ENCODE measurements at regions not wholly inside any gene's neighbourhood (a gene's known extent, or its start where the extent isn't known, plus 50 kb on each side); places are given as distances from the start of the nearest gene placed in this dataset.

GRCh38 chr3:18946524-18946923 lies 201.8 kb upstream of the KCNH8 start:
- no peak for TF ChIP-seq CTCF (IDR thresholded peaks at IDR 0.05)
- no peak for TF ChIP-seq EP300 (IDR thresholded peaks at IDR 0.05)
